ENCODE measurements at regions not wholly inside any gene's neighbourhood (a gene's known extent, or its start where the extent isn't known, plus 50 kb on each side); places are given as distances from the start of the nearest gene placed in this dataset.
A peak's percentile ranks its signal among the peaks of the same experiment; 100 is the strongest.

DNA sequence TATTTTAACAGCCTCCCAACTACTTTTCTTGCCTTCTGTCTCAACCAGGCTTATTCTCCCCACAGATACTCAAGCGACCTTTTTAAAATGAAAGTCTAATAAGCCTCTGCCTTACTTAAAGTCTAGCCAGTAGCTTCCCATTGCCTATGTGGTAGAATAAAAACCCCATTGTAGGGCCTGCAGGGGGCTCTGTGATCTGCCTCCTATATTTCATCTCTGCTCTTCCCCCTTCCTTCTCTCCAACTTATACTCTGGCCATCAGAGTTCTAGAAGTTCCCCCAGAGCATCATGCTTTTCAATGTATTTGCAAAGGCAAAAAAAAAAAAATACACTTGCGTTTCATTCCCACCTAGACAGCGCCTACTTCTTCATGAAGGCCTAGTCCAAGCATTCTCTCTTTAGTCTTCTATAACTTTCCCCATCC is 167.7 kb upstream of the ADO start:
- no peak overlapping the region for H2AFZ ChIP-seq
- TF ChIP-seq ZNF114 (CRISPR knock-in tag; IDR thresholded peaks at IDR 0.05) = no peak
- peak in 1 of 2 experiments; percentile 39; a peak in 3 of 4 replicates for TF ChIP-seq CTCF (conservative IDR thresholded peaks at IDR 0.05; ENCODE audit: low read depth in 2 of 2)

GRCh38 chr10:62637249-62638061 is 167.1 kb upstream of the ADO start:
- no peaks in the 10 kb centered on the region for H3K36me3 Mint-ChIP-seq (ENCODE audit: low read depth)
- no peak overlapping the region for H3K27ac Mint-ChIP-seq
- DNase-seq (ENCODE audit: low spot score) (no peak), ATAC-seq (no peak)
- no peaks in the 10 kb centered on the region; the same call in 2 of the 3 replicates for H3K4me1 Mint-ChIP-seq
- H3K79me2 ChIP-seq (replicated peaks; ENCODE audit: insufficient read depth) = no peaks in the 10 kb centered on the region
- H4K20me1 ChIP-seq (replicated peaks; ENCODE audit: insufficient read depth) = no peaks in the 10 kb centered on the region
- no peak overlapping the region for H3K27ac ChIP-seq (ENCODE audit: low read depth)
- H3K4me1 ChIP-seq (ENCODE audit: insufficient read depth) = peaks cover 14% of the 10 kb centered on the region
- no peaks in the 10 kb centered on the region for H3K36me3 ChIP-seq (ENCODE audit: insufficient read depth)
- peak overlapping the region; percentile 74; the same call in 1 of the 2 replicates for H2AFZ ChIP-seq
- no peaks in the 10 kb centered on the region for H3K27me3 Mint-ChIP-seq (ENCODE audit: insufficient read depth, low read depth, poor library complexity)
- no peak overlapping the region for H3K4me3 ChIP-seq
- no peaks in the 10 kb centered on the region for H3K9me3 Mint-ChIP-seq
- H3F3A ChIP-seq (replicated peaks; ENCODE audit: low read depth) = no peaks in the 10 kb centered on the region
- H3K27me3 ChIP-seq (ENCODE audit: insufficient read depth) = no peaks in the 10 kb centered on the region
- H3K9me2 ChIP-seq (ENCODE audit: insufficient read depth) = peaks cover 16% of the 10 kb centered on the region; the same call in 1 of the 2 replicates
- no peak overlapping the region for H3K4me2 ChIP-seq
- H3K4me3 Mint-ChIP-seq = no peak overlapping the region
- no peak for TF ChIP-seq POLR2AphosphoS5 (IDR thresholded peaks at IDR 0.05; ENCODE audit: low read depth)
- no peak for TF ChIP-seq CTCF (conservative IDR thresholded peaks at IDR 0.05; ENCODE audit: low read depth in 2 of 2)
- TF ChIP-seq ZNF462 (CRISPR knock-in tag; IDR thresholded peaks at IDR 0.05) = no peak
- TF ChIP-seq ETS1 (IDR thresholded peaks at IDR 0.05) = no peak
- TF ChIP-seq CREB1 (CRISPR knock-in tag; IDR thresholded peaks at IDR 0.05; ENCODE audit: low read depth) = no peak
- TF ChIP-seq ZNF331 (CRISPR knock-in tag; IDR thresholded peaks at IDR 0.05; ENCODE audit: low read depth) = no peak
- no peak for TF ChIP-seq EZH2 (IDR thresholded peaks at IDR 0.05; ENCODE audit: low read depth, unreplicated experiment)
- no peak for TF ChIP-seq NANOG (IDR thresholded peaks at IDR 0.05; ENCODE audit: borderline replicate concordance)

More for the DNA sequence above, 167.7 kb upstream of the ADO start:
- Histone ChIP-seq H3K4me2 (no peak overlapping the region), H3K4me1 (ENCODE audit: insufficient read depth) (peaks cover 14% of the 10 kb centered on the region), H3K36me3 (ENCODE audit: insufficient read depth) (no peaks in the 10 kb centered on the region), H3K4me3 (no peak overlapping the region), H3K9me2 (ENCODE audit: insufficient read depth) (peaks cover 16% of the 10 kb centered on the region; the same call in 1 of the 2 replicates), H3F3A (replicated peaks; ENCODE audit: low read depth) (no peaks in the 10 kb centered on the region), H4K20me1 (replicated peaks; ENCODE audit: insufficient read depth) (no peaks in the 10 kb centered on the region), H3K27ac (ENCODE audit: low read depth) (no peak overlapping the region), H3K27me3 (ENCODE audit: insufficient read depth) (no peaks in the 10 kb centered on the region), H3K79me2 (replicated peaks; ENCODE audit: insufficient read depth) (no peaks in the 10 kb centered on the region)
- ATAC-seq (no peak; the same call in 2 of the 3 replicates), DNase-seq (ENCODE audit: low spot score) (peak; percentile 14)
- Mint-ChIP-seq H3K27ac (no peak overlapping the region), H3K4me3 (no peak overlapping the region), H3K36me3 (ENCODE audit: low read depth) (no peaks in the 10 kb centered on the region), H3K9me3 (no peaks in the 10 kb centered on the region), H3K4me1 (no peaks in the 10 kb centered on the region; the same call in 2 of the 3 replicates), H3K27me3 (ENCODE audit: insufficient read depth, low read depth, poor library complexity) (no peaks in the 10 kb centered on the region)
